ENCODE measurements at regions not wholly inside any gene's neighbourhood (a gene's known extent, or its start where the extent isn't known, plus 50 kb on each side); places are given as distances from the start of the nearest gene placed in this dataset.
"Not testable (repeated sequence)": the region's sequence is repeated elsewhere in the genome, so short reads cannot be mapped to it uniquely, and the experiment has no call there.

DNA sequence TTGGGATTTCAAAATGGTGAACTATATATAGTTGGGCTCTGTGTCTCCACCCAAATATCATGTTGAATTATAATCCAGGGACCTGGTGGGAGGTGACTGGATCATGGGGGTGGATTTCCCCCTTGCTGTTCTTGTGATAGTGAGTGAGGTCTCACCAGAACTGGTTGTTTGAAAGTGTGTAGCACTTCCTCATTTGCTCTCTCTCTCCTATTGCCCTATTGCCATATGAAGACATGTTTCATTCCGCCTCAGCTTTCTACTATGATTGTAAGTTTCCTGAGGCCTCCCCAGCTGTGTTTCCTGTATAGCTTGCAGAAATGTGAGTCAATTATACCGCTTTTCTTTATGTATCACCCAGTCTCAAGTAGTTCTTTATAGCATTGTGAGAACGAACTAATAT is 545.6 kb downstream of the TRAM1L1 start:
- DNase-seq (ENCODE audit: low read depth) = no peak

- no peak for DNase-seq (ENCODE audit: low read depth)
Measured at GRCh38 chr4:116537828-116538227, 547.5 kb downstream of the TRAM1L1 start.

DNA sequence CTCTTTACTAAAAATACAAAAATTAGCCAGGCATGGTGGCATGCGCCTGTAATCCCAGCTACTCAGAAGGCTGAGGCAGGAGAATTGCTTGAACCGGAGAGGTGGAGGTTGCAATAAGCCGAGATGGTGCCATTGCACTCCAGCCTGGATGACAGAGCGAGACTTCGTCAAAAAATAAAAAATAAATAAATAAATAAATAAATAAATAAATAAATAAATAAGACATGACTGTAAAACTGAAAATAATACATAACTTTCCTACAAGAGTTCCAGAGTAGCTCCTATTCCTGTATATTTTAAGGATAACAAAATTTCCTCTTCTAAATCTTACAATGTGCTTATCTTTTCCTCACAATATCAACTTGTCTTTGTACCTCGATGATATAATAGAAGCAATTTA is 549.4 kb downstream of the TRAM1L1 start:
- DNase-seq (ENCODE audit: low read depth) = not testable (repeated sequence)

- no peak for DNase-seq (ENCODE audit: low read depth)
Measured at GRCh38 chr4:116531870-116532269, 553.5 kb downstream of the TRAM1L1 start.

GRCh38 chr4:116531026-116531425 is 554.4 kb downstream of the TRAM1L1 start:
- no peak for DNase-seq (ENCODE audit: low read depth)

DNA sequence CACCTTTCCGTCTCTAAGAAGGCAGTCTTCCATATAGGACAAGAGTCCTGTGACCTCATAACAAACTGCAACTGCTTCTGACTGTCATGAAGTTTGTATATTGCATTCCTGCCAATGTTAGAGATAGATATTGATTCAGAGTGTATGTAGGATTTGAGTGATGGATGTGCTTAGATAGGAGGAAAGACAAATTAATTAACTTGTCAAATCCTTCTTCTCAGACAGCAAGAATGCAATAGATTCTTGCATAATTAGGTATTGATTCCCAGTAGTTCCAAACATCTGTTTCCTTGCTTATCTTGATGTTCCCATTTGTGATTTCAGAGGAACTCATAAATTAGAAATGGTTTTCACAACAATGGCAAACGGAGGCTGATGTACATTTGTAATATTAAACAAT is 555.3 kb downstream of the TRAM1L1 start:
- DNase-seq (ENCODE audit: low read depth) = no peak

DNA sequence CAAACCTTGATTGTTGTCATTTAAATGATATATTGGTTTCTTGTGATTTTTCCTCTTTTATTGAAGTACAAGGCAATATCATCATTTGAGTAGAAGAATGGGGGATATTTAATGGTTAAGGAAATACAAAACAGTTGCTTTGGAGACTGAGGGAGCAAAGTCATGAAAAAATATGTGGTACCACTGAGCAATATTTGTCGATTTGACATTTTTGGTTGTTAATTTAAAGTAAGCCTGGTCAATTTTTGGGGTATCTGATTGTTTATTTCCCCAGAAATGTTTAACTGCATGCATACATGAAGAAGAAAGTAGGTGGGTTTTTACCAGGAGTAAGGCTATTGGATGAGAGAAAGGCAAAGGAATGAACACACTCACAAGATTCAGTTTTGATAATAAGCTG is 556.2 kb downstream of the TRAM1L1 start:
- no peak for DNase-seq (ENCODE audit: low read depth)

DNA sequence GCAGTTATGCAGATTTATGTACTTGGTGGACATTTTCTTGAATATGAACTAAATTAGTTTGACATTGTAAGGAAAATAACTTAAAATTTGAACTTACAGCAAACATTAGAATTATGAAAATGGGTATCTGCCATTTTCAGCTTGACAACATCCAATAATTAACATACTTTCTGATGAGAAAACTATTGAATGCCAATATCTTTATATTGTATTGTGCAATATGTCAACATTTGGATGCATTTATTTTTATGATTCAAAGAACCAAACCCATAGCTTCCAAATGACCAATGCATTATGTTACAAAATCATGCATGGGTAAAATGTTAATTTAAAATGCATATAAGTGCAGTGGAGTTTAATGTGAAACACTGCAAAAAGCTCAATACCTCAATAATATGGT is 562.5 kb downstream of the TRAM1L1 start:
- no peak for DNase-seq (ENCODE audit: low read depth)

- DNase-seq (ENCODE audit: low read depth) = no peak
Measured at GRCh38 chr4:116520886-116521285, 564.5 kb downstream of the TRAM1L1 start.

DNA sequence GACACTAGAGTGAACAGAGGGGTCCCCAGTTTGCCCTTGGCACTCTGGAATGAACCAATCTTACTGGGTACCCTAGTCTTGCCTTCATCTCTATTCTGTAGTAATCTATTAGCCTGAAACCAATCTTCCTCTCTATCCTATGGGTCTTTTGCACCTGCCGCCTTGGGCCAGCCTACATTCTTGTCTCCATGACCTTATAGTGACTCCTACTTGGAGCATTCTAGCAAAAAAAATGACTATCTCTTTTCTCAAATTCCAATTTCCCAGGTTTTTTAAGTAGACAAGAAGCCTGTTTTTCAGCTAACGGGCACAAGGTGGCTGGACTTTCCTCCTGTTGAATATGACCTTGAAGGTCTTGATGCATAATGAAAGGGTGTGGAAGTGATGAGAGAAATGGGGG is 568.7 kb downstream of the TRAM1L1 start:
- no peak for DNase-seq (ENCODE audit: low read depth)

- no peak for DNase-seq (ENCODE audit: low read depth)
Measured at GRCh38 chr4:116515959-116516358, 569.4 kb downstream of the TRAM1L1 start.

- DNase-seq (ENCODE audit: low read depth) = no peak
Measured at GRCh38 chr4:116512552-116512951, 572.8 kb downstream of the TRAM1L1 start.

GRCh38 chr4:116501954-116502353 is 583.4 kb downstream of the TRAM1L1 start:
- no peak for DNase-seq (ENCODE audit: low read depth)

GRCh38 chr4:116500225-116500624 is 585.2 kb downstream of the TRAM1L1 start:
- DNase-seq (ENCODE audit: low read depth) = no peak

- no peak for DNase-seq (ENCODE audit: low read depth)
Measured at GRCh38 chr4:116489739-116490138, 595.6 kb downstream of the TRAM1L1 start.

DNA sequence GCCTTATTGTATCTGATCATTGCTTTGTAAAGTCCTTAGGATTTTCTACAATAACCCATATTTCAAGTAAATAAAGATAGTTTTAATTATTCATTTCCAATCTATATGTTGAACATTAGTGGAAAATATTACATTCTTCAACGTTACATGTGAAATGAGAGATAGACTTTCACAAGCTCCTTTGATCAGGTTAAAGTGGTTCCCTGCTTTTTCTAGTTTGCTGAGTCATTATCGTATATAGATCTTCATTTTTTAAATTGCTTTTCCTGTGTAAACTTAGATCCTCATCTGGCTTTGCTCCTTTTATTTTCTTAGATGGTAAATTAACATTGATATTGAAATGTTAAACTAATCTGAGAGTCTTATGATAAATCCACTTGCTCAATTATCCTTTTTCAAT is 599.0 kb downstream of the TRAM1L1 start:
- no peak for DNase-seq (ENCODE audit: low read depth)

DNA sequence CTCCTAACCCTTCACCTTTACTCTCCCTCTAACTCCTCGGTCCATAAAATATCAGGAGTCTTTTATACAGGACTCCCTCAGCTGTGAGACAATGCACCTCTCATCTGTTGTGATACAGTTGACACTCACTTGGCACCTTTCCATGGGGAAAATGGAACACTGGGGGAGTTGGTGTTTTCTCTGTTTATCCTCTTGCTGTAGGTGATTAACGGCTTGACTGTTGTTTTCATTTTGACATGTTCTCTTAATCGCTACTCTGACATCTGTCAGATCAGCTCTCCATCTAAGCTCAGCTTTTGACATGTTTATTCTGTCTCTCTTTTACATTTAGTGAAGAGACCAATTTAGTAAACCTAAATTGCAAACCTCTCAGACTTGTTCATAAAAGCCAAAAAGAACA is 604.8 kb downstream of the TRAM1L1 start:
- DNase-seq (ENCODE audit: low read depth) = no peak

DNA sequence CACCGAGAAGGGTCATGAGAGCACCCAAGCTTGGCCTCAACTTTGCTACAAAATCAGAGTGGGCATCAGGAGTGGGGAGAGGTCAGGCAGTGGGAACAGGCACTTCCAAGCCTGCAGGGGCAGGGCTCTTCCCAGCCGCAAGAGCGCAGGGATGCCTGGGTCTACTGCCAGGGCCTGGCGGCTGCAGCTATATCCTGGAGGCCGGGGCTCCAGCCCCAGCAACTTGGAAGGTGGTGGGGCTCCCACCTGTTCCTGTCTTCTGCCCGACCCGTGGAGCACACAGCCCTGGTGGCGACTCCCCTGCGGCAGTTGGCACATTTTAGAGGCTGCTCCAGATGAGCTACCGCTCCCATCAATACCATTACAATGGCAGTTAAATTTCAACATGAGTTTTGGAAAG is 607.0 kb downstream of the TRAM1L1 start:
- DNase-seq (ENCODE audit: low read depth) = no peak

- no peak for DNase-seq (ENCODE audit: low read depth)
Measured at GRCh38 chr4:116469582-116469981, 615.8 kb downstream of the TRAM1L1 start.

GRCh38 chr4:116453127-116453526 is 632.2 kb downstream of the TRAM1L1 start:
- no peak for DNase-seq (ENCODE audit: low read depth)

- DNase-seq (ENCODE audit: low read depth) = no peak
Measured at GRCh38 chr4:116449764-116450163, 635.6 kb downstream of the TRAM1L1 start.

GRCh38 chr4:116444117-116444516 is 641.3 kb downstream of the TRAM1L1 start:
- DNase-seq (ENCODE audit: low read depth) = no peak

- DNase-seq (ENCODE audit: low read depth) = no peak
Measured at GRCh38 chr4:116438981-116439729, 646.2 kb downstream of the TRAM1L1 start.

GRCh38 chr4:116438417-116438816 is 647.0 kb downstream of the TRAM1L1 start:
- no peak for DNase-seq (ENCODE audit: low read depth)

Data from fibroblast of the conjunctiva (primary cell).